AG04450 (cell line): ENCODE measurements at regions not wholly inside any gene's neighbourhood (a gene's known extent, or its start where the extent isn't known, plus 50 kb on each side); places are given as distances from the start of the nearest gene placed in this dataset.

ENCODE experiments used
- CTCF ChIA-PET: fragments of 300-600, 350-600 bp; formaldehyde crosslinking; extraction: SDS; loops from one replicate; lab custom pipeline; 2022; ENCODE audit warnings: antibody characterized with exemption, inconsistent platforms; lab: Charles Lee
- POLR2A ChIA-PET: fragments of 350-600 bp; formaldehyde crosslinking; extraction: SDS; loops from one replicate; lab custom pipeline; 2021; ENCODE audit warnings: antibody characterized with exemption, inconsistent platforms; lab: Yijun Ruan, JAX
- DNase-seq: peaks from one replicate; pipeline ENCODE4 v3.0.0-alpha.2; 2011; ENCODE audit warnings: low read depth, low spot score
- H3K27ac ChIP-seq: one replicate; pipeline ENCODE4 v1.5.1; 2012; ENCODE audit warnings: low read depth, low read length, control low read depth
- H3K27me3 ChIP-seq: one replicate; pipeline ENCODE4 v1.6.0; 2012; ENCODE audit warnings: low read length; ENCODE audit not compliant: control insufficient read depth, insufficient read depth
- H3K4me3 ChIP-seq: 2 replicates; pipeline ENCODE4 v1.5.1; 2011; ENCODE audit warnings: mild to moderate bottlenecking, low read depth, low read length, control low read depth
- H3K9me3 ChIP-seq: 2 replicates; pipeline ENCODE4 v1.5.1; 2012; ENCODE audit warnings: low read length; ENCODE audit not compliant: control insufficient read depth, insufficient read depth
- TF ChIP-seq, protein P1 (sequence below): IDR thresholded peaks from 2 replicates; pipeline ENCODE4 v1.5.1; 2011; ENCODE audit warnings: low read depth, low read length, control low read depth, inconsistent platforms

DNA sequence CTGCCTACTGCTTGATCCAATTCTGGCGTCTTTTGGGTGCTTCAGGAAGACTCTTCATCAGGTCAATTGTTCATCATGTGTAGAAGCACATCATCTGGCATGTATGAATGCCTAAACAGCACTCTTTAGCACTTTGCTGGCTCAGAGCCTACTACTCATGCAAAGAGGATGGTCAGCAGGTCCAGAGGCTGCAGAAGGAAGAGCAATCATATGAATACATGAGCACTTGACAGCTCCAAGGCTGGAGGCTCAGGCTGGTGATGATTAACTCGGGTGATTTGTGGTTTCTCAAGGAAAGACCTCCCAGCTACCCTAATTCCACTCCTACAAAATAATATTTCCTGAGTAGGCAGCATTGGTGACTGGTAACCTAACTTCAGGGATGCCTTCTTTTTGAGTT is 103.8 kb upstream of the CXCL13 start:
- CTCF ChIA-PET: no interaction called here
- TF ChIP-seq, protein P1, sequence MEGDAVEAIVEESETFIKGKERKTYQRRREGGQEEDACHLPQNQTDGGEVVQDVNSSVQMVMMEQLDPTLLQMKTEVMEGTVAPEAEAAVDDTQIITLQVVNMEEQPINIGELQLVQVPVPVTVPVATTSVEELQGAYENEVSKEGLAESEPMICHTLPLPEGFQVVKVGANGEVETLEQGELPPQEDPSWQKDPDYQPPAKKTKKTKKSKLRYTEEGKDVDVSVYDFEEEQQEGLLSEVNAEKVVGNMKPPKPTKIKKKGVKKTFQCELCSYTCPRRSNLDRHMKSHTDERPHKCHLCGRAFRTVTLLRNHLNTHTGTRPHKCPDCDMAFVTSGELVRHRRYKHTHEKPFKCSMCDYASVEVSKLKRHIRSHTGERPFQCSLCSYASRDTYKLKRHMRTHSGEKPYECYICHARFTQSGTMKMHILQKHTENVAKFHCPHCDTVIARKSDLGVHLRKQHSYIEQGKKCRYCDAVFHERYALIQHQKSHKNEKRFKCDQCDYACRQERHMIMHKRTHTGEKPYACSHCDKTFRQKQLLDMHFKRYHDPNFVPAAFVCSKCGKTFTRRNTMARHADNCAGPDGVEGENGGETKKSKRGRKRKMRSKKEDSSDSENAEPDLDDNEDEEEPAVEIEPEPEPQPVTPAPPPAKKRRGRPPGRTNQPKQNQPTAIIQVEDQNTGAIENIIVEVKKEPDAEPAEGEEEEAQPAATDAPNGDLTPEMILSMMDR: no peak
- Histone ChIP-seq H3K27ac (no peak overlapping the region), H3K9me3 (no peaks in the 10 kb centered on the region), H3K4me3 (no peak overlapping the region), H3K27me3 (no peaks in the 10 kb centered on the region)
- DNase-seq: no peak
- POLR2A ChIA-PET: no interaction called here

DNA sequence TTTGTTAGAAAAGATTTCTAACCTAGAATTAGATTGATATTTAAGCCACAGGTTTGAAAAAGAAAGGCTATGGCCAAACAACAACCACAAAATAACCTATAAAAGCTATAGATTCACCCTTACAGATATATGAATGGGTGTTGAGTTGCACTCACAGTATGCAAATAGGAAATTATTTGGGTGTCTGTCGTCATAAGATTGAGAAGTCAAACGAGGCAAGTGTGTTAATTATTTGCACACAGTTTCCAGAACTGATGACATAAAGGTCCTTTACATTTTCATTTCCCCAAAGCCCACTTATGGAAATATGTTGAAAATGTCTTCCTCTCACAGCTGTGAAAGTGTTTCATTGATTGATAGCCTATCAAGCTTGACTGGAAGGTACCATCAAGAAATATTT is 101.2 kb upstream of the CXCL13 start:
- no peak for DNase-seq
- H3K27ac ChIP-seq: no peak overlapping the region
- CTCF ChIA-PET: no interaction called here
- POLR2A ChIA-PET: no interaction called here
- TF ChIP-seq, protein P1: no peak
- H3K9me3 ChIP-seq: no peaks in the 10 kb centered on the region
- no peaks in the 10 kb centered on the region for H3K27me3 ChIP-seq
- no peak overlapping the region for H3K4me3 ChIP-seq

DNA sequence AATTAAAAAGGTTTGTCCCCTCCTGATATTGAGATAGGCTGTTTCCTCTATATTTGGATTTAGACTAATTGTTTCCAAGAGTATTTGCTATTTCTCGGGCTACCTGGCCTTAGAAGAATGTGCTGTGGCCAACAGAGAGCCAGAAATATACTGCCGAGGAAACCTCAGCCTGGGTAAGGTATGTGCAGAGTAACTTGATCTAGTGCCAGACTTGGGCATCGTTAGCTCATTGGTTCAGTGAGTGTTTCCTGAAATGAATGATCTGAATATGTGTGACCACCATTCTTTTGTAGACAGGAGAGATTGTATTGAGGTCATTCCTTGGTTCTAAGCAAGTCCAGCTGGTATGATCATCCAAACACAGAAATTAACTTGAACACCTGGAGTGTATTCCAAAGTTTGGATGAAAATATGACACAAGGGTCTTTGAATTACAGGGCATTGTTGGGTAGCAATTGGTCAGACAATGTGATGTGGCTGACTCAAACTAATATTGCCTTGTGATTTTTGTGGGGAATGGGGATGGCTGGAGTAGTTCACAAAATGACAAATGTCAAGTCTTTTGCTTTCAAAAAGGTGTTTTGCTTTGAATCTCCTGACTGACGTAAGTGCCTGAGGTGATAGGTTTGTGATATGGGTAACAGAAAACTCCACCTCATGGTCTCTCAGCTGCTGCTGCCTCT is 100.2 kb upstream of the CXCL13 start:
- ChIA-PET POLR2A (no interaction called here), CTCF (no interaction called here)
- Histone ChIP-seq H3K27me3 (no peaks in the 10 kb centered on the region), H3K27ac (no peak overlapping the region), H3K4me3 (no peak overlapping the region), H3K9me3 (no peaks in the 10 kb centered on the region)
- TF ChIP-seq, protein P1: no peak
- DNase-seq: no peak

DNA sequence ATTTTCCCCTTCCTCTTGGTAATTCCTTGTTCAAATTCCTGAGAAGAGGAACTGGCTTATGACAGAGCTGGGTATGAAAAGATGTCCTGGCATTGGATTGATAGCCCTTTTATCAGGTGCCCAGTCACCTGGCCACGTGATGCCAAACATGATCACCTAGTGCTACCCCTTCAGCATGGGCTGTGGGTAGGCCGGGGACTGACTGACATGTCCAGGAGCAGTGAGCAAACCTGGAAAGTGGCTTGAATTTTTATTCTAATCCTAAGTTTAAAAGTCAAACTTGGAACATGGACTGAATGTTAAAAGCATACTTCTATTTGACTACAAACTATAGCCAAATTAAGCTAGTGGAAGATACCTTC is 99.7 kb upstream of the CXCL13 start:
- H3K27ac ChIP-seq: no peak overlapping the region
- H3K9me3 ChIP-seq: no peaks in the 10 kb centered on the region
- ChIA-PET POLR2A (no interaction called here), CTCF (no interaction called here)
- no peak overlapping the region for H3K4me3 ChIP-seq
- TF ChIP-seq, protein P1: no peak
- DNase-seq: no peak
- no peaks in the 10 kb centered on the region for H3K27me3 ChIP-seq

DNA sequence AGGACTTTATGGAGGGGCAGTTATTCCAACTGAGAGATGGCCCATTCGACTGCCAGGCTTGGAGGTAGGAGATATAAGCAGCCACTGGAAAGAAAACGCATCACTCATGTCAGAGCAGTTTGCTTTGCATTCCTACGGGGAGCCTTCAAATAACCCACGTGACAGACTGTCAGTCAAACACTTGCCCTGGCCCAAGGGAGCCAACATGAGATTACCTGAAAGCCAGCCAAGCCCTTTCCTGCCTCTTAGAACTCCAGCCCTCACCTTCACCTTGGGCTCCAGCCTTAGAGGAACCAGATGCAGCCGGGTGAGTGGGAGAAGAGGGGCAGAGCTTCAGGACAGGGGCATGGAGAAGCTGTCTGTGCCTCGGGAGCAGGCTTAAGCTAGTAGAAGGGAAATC is 95.3 kb upstream of the CXCL13 start:
- Histone ChIP-seq H3K9me3 (no peaks in the 10 kb centered on the region), H3K27ac (no peak overlapping the region), H3K4me3 (no peak overlapping the region), H3K27me3 (no peaks in the 10 kb centered on the region)
- CTCF ChIA-PET: no interaction called here
- POLR2A ChIA-PET: no interaction called here
- TF ChIP-seq, protein P1: no peak
- DNase-seq: no peak
